ENCODE measurements at regions not wholly inside any gene's neighbourhood (a gene's known extent, or its start where the extent isn't known, plus 50 kb on each side); places are given as distances from the start of the nearest gene placed in this dataset.
"Not testable (repeated sequence)": the region's sequence is repeated elsewhere in the genome, so short reads cannot be mapped to it uniquely, and the experiment has no call there.

DNA sequence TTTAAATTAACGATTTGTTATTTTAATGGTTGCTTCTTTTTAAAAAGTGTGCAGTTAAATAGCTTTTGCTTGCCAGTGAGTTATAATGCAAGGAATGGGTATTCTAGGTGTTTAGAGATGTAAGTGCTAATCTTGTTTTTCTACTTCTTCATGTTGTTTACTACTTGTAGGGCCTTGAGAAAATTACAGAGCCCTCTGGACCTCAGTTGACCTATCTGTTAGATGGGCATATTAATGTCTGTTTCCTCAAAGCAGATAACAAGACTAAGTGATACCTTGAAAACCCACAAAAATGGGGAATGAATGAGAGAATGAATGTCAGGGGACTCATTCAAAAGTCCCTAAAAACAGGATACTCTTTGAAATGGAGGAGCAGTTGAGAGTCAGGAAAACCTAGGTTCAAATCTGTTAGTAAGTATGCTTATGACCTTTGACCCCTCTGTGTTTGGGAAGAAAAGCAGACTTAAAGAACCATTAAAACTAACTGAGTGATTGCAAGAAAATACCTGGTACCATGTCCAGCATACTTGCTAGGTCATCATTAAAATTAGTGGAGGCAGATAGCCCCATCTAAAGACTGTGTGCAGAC is 419.5 kb downstream of the EDEM1 start:
- DNase-seq (ENCODE audit: low read depth in 4 of 4, low spot score in 1 of 4) = no peak

DNA sequence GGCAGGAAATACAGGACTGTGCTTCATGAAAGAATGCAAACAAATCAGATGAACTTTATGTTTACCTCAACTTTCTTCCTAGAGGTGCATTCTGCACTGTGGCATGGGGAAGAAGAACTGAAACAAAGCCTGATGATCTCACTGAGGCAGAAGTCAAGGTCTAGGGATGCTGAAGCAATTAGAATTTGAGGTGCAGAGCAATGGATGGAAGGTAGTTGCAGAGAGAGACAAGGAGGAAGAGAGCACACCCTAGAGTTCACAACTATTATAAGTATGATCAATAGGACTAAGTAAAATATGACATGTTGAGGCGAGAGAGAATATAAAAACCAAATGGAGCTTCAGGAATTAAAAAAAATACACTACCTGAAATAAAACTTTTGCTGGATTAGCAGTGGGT is 420.1 kb downstream of the EDEM1 start:
- DNase-seq (ENCODE audit: low read depth in 4 of 4, low spot score in 1 of 4) = no peak

DNA sequence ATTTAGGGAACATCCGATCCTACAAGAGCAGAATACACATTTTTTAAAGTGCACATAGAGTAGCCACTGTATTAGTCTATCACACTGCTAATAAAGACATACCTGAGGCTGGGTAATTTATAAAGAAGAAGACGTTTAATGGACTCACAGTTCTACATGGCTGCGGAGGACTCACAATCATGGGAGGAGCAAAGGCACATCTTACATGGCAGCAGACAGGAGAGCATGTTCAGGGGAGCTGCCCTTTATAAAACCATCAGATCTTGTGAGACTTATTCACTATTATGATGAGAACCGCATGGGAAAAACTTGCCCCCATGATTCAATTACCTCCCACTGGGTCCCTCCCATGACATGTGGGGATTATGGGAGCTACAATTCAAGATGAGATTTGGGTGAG is 421.5 kb downstream of the EDEM1 start:
- not testable (repeated sequence) for DNase-seq (ENCODE audit: low read depth in 4 of 4, low spot score in 1 of 4)

DNA sequence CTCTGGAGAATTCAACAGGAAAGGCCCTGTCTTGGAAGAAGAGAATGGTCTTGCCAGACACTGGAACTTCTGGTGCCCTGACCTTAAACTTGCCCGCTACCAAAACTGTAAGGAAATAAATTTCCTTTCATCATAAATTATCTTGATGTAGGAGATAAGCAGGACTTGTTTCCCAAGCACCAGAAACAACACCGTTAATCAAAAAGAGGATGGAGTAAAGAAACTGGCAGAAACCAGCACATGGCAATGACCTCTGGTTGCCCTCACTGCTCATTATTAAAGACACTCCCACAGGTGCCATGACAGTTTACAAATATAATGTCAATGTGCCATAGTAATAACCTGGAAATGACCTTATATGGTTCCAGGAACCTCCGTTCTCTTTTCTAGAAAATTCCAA is 426.1 kb downstream of the EDEM1 start:
- no peak for DNase-seq (ENCODE audit: low read depth in 4 of 4, low spot score in 1 of 4)

DNA sequence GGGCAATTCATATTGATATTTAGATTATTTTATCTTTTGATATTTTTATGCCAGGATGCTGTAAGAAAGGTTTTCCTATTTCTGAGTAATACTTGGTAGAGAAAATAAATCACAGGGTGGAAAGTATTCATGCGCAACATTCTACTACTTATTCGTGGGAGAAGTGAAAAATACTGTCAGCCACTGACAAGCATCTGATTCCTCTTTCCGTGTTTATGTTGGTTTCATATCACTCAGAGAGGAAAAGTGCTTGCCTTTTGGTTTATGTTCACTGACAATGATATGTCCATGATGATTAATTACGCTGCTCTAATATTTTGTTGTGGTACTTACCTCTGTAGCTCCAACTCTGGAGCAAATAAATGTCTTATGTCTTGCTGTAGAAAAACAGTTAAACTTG is 429.4 kb downstream of the EDEM1 start:
- DNase-seq (ENCODE audit: low read depth in 4 of 4, low spot score in 1 of 4) = no peak

DNA sequence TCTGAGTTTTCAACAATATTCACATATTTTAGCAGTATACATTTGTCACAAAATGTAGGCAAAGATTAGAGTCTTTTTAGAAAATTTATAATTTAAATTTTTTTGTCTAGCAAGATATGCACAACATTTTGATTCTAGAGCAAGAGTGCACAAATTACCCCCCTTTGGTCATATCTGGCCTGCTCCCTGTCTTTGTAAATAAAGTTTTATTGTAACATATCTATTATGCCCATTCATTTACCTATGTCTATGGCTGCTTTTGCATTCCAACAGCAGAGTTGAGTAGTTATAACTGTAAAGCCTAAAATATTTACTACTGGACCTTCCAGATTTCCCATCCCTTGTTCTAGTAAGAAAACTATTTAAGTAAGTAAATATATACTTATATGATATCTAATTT is 430.7 kb downstream of the EDEM1 start:
- DNase-seq (ENCODE audit: low read depth in 4 of 4, low spot score in 1 of 4) = no peak

DNA sequence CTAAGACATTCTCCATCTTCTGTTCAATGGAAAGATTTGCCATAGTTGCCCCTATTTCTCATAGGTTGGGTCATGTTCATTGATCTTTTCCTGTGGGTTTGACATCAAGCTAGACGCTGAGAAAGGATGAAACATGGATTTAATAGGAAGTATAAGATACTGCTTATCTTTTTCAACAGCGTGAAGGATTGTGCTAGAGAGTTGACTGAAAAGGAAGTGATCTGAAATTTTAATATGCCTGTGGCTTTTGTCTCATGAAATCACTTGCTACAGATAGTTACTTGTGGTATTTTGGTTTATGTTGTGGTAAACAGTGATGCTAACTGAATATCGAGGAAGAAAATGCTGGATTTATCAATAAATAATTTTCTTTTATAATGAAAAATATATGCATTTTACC is 442.9 kb downstream of the EDEM1 start:
- DNase-seq (ENCODE audit: low read depth in 4 of 4, low spot score in 1 of 4) = no peak

DNA sequence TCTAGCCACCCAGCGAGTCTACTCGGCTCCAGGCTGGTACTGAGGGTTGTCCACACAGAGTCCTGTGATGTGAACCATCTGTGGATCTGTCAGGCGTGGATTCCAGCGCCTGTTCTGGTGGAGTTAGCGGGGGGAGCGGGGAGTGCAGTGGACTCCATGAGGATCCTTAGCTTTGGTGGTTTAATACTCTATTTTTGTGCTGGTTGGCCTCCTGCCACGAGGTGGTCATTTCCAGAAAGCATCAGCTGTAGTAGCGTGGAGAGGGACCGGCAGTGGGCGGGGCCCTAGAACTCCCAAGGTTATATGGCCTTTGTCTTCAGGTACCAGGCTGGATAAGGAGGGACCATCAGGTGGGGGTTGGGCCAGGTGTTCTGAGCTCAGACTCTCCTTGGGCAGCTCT is 446.5 kb downstream of the EDEM1 start:
- DNase-seq (ENCODE audit: low read depth in 4 of 4, low spot score in 1 of 4) = no peak

DNA sequence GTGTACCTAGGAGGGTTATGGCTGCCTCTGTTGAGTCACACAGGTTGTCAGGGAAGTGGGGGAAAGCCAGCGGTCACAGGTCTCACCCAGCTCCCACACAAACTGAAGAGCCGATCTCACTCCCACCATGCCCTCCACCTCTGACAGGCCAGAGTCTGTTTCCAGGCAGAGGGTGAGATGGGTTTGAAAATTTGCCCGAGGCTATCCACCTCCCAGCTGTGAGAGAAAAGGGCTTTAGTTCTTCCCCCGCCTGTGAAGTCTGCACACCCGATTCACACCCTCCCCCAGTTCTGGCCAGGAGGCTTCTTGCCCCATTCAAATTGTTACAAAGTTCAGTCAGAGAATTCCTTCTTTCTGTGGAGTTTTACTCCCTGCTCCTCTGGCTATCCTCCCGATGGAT is 446.9 kb downstream of the EDEM1 start:
- no peak for DNase-seq (ENCODE audit: low read depth in 4 of 4, low spot score in 1 of 4)

DNA sequence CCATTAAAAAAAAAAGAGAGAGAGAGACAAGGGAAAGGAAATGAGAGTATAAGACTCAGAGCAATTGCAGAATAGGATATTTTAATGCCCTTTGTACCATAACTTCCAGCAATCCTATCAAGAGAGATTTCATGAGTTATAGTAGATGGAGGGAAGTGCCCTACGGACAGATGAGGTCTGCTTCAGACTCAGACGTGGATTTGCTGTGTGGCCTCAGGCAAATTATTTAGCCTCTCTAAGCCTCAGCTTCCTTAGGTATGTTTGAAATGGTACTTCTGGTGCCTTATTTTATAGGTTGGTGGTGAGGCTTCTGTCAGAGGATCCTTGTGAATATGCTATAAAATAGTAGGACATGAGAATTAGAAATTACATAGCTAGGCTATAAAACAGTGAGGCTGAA is 448.2 kb downstream of the EDEM1 start:
- DNase-seq (ENCODE audit: low read depth in 4 of 4, low spot score in 1 of 4) = no peak

DNA sequence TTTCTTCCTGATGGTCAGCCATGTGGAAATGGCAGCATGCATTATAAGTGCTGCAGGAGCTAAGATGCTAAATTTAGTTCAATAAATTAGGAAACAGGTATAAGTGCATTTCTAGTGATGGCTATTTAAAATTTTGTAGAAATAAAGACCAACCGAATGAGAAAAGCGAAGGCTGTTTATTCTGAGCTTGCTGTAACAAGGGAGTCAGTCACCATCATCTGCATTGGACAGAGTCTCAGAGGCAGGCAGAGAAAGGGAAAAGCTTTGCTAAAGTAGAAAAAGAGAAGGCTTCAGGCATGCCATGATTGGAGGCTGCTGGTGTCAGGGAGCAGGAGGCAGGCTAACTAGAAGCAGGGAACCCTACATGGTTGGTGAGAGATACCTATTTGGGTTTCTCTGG is 451.0 kb downstream of the EDEM1 start:
- no peak for DNase-seq (ENCODE audit: low read depth in 4 of 4, low spot score in 1 of 4)

DNA sequence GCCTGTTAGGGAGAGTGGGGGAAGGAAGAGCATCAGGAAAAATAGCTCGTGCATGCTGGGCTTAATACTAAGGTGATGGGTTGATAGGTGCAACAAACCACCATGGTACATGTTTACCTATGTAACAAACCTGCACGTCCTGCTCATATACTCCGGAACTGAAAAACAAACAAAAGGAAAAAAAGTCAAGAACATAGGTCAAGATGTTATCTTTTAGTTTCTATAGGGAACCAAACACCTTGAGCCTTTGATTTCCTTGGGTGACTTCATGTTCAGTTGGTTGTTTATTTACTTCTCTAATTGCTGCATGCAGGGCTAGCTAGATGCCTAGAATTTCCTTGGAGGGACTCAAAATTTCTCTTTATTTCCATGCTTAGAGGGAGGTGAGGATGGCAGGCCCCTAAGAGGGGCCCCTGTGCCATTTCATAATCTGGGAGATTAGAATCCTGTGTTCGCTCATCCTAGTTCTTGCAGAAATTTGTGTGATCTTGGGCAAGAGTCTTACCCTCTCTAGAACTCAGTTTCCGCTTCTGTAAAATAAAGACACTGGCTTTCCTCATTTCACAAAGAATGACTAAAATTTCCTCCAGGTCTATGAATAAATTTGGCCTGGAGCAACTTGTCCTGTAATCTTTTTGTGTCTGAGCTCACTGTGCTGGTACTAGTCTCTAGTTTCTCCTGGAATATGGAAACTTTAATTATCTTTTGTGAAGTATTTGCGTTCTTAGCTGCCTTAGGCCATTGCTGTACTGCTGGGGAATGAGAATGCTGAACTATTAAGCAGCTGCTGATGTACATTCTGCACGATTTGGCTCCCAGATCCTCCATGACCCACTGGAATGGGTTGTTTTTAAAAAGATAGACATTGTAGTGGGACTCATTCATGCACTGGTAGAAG is 457.5 kb downstream of the EDEM1 start:
- DNase-seq (ENCODE audit: low read depth in 4 of 4, low spot score in 1 of 4) = no peak

DNA sequence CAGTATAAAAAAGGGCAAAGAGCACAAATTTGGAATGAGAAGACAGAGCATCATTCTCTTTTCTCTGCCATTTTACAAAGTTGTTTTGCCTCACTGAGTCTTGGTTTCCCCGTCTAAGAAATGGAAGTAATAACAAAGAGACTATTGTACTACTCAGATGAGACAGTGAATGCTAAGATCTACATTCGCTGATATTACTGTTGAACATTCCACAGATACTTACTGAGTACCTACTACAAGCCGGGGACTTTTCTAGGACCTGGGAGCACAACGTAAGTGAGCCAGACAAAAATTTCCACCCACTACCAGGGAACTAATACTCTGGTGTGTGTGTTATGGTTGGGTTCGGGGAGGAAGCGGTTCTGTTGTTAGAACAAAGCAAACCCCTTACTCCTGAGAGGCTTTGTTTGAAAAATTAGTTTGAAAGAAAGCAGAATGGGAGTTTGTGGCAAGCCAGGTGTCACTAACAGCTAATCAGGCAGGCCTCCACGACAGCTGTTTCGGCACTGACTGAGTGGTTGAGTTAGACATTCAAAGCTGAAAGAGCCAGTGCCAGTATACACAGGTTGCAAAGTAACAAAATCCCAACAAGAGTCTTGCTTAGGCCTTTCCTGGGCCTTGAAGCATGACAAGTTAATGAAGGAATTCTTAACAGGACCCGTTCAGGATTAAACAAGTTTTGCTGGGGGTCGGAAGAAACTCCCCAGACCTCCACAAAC is 458.3 kb downstream of the EDEM1 start:
- no peak for DNase-seq (ENCODE audit: low read depth in 4 of 4, low spot score in 1 of 4)

DNA sequence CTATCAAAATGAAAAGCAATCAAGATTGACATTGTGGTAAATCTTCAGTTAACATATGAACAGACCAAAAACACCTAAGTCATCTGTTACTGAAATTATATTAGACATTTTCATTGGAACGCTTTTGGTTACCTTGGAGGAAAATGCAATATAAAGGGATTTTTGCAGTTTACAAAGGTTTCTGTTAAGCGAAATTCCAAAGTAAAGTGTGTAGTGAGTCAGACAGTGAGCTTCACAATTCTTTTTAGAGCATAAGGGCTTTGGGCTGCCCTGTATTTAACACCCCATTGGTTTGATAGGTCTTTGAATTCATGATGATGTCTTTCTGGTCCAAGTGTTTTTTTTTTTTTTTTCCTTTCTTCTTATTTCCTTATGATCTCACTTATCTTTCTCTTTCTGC is 462.8 kb downstream of the EDEM1 start:
- no peak for DNase-seq (ENCODE audit: low read depth in 4 of 4, low spot score in 1 of 4)

DNA sequence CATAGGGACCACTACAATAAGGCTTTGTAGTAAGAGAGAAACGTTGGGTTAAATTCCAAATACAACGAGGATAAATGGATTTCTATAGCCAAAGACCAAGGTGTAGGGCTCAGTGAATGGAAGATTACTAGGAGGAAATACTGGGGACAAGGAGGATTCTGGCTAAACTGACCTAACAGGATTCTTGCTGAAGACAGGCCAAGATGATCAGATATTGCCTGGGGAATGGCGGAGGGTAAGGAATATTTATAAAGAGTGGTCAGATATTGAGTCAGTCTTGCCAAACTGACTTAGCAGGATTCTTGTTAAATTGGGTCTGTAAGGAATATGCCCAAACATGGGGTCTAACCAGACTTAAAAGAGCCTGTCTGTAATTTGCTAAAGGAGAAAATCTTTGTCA is 463.8 kb downstream of the EDEM1 start:
- DNase-seq (ENCODE audit: low read depth in 4 of 4, low spot score in 1 of 4) = no peak

DNA sequence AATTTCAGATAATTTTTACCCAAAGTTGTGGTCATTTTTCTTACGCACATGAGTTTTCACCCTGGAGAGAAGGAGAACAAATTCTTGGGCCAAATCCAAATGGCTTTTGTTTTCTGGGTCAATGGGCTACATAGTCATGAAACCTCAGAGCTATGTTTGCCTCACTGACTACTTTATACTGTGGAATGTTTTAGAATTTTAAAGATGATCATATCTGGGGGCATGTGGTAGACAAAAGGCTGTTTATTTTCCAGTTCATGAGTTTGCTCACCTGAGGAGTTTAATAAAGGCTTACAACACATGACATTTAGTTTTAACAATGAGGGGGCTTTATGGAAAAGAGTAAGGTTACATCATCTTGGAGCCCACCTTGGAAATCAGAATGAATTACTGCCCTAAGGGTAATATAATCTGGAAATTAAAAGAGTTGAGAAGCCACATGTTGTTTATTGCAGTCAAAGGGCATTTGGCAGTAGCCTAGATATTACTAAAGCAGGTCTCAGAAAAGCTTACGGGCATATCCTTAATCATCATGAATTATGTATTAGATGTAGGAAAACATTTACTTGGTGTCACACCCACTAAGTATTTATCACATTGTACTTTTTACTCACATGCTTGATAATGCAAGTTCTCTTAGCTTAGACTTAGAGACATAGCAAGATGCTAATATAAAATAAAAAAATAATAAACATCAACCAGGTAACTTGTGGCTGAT is 466.1 kb downstream of the EDEM1 start:
- no peak for DNase-seq (ENCODE audit: low read depth in 4 of 4, low spot score in 1 of 4)

DNA sequence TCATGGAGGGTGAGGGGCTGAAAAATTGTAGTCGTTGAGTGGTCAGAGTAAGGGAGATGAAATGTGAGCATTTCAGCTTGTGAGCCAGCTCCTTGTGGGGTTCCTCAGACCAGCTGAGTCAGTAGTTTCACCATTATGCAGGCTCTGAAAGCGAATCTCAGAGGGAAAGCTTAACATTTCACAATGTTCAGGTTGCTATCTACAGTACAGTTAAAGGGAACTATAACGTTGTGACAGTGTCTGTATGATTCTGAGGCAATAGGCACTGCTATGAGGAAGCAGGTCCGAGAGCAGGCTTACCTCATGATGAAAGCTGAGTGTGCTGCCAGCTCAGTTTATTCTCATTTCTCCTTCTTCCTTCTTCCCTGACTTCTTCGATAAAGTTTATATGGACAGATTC is 469.6 kb downstream of the EDEM1 start:
- no peak for DNase-seq (ENCODE audit: low read depth in 4 of 4, low spot score in 1 of 4)

DNA sequence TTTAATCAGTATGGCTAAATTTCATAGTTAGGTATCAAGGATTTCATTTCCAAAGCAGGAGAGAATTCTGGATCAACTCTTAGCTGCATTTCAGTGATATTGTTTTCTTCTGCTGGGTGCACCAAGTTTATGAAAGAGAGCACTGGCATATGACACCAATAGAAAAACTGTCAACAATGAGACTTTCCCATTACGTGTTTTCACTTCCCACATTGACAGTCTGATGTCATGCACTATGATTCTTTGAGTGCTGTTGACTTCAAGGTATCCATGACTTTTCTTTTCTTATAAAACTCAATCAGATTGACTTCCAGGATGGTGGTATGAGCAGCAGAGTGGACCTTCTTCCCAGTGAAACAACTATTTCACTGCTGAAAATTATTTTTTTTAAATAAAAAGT is 476.1 kb downstream of the EDEM1 start:
- no peak for DNase-seq (ENCODE audit: low read depth in 4 of 4, low spot score in 1 of 4)

DNA sequence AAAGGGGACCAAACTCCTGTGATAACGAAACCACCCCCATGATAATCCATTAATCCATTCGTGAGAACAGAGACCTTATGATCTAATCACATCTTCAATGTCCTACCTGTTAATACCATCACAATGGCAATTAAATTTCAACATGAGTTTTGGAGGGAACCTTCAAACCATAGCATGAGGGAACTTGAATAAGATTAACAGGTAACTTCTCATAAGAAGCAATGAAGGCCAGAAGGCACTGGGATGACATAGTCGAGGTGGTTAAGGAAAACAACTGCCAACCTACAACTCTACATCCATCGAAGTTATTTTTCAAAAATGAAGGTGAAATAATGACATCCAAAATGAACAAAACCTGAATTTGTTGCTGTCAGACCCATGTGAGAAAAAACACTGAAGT is 478.9 kb downstream of the EDEM1 start:
- no peak for DNase-seq (ENCODE audit: low read depth in 4 of 4, low spot score in 1 of 4)

DNA sequence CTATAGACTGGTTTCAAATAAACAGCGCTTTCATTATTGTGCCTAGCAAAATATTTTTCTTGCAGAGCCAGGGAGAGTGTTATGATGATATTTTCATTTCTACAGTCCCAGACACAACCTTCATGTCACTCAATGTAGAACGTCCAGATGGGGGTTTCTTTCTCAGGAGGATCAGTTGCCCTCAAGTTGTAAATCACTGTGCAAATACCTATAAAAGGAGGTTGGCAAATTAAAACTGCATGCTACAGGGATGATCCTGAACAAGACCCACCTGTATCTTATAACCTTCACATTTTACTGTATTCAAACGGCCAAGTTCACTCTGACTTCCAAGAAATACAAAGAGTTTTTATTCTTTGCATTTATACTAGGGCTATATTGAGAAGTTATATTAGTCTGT is 486.0 kb downstream of the EDEM1 start:
- no peak for DNase-seq (ENCODE audit: low read depth in 4 of 4, low spot score in 1 of 4)

DNA sequence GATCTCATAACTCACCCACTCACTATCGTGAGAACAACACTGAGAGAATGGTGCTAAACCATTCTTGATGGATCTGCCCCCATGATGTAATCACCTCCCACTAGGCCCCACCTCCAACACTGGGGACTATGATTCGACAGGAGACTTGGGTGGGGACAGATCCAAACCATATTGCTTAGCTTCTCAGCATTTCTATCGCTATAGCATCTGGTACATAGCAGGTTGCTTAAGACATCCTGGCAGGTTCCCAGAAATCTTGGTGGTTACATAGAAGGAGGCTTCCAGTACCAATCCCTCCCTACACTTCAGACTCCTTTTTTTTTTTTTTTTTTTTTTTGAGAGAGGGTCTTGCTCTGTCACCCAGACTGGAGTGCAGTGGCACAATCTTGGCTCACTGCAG is 487.8 kb downstream of the EDEM1 start:
- DNase-seq (ENCODE audit: low read depth in 4 of 4, low spot score in 1 of 4) = no peak

DNA sequence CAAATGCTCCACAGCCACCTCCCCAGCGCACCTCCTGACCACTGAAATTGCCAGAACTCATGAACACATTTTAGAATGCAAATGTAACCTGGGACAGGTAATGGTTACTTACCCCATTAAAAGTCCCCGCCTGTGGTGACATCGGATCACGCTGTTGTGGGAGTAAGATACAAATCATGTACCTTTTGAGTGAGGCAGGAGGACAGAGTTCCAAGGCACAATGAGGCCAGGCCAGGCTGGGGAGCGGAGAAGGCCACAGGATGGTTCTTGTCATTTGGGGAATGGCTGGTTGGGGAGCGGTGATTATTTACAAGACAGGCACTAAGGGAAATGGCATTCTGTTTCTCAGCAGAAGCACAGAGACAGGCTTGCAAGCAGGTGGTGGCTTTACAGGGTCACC is 490.0 kb downstream of the EDEM1 start:
- no peak for DNase-seq (ENCODE audit: low read depth in 4 of 4, low spot score in 1 of 4)
